ENCODE measurements at regions not wholly inside any gene's neighbourhood (a gene's known extent, or its start where the extent isn't known, plus 50 kb on each side); places are given as distances from the start of the nearest gene placed in this dataset.

DNA sequence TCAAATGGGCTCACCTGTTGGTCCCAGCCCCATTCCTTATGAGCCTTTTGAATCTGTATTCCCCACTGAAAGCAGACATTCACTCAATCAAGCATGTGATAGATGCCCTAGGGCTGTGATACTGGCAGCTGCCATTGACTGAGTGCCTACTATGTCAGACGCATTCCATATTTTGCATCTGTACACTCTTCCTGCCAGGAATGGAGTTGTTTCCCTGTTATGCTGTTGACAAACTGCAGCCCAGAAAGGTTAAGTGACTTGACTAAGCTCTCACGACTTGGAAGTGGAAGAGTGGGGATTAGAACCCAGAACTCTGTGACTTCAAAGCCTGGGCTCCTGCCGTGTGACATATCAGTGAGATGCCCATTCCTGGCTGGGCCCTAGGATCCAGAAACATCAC is 211.4 kb downstream of the RPLP1 start:
- Histone ChIP-seq H3K36me3 (no peaks in the 10 kb centered on the region), H3K27ac (no peak overlapping the region), H3K9me3 (no peaks in the 10 kb centered on the region), H3K4me1 (peaks cover 0 to 8% of the 10 kb centered on the region in 2 donors), H3K27me3 (no peaks in the 10 kb centered on the region), H3K4me3 (no peak overlapping the region)
- TF ChIP-seq, protein P1, sequence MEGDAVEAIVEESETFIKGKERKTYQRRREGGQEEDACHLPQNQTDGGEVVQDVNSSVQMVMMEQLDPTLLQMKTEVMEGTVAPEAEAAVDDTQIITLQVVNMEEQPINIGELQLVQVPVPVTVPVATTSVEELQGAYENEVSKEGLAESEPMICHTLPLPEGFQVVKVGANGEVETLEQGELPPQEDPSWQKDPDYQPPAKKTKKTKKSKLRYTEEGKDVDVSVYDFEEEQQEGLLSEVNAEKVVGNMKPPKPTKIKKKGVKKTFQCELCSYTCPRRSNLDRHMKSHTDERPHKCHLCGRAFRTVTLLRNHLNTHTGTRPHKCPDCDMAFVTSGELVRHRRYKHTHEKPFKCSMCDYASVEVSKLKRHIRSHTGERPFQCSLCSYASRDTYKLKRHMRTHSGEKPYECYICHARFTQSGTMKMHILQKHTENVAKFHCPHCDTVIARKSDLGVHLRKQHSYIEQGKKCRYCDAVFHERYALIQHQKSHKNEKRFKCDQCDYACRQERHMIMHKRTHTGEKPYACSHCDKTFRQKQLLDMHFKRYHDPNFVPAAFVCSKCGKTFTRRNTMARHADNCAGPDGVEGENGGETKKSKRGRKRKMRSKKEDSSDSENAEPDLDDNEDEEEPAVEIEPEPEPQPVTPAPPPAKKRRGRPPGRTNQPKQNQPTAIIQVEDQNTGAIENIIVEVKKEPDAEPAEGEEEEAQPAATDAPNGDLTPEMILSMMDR (IDR thresholded peaks at IDR 0.05), result no peak
- intact Hi-C loops (cut with DNase I), result no loop called here
- DNase-seq (ENCODE audit: low spot score in 2 of 2), result no peak

DNA sequence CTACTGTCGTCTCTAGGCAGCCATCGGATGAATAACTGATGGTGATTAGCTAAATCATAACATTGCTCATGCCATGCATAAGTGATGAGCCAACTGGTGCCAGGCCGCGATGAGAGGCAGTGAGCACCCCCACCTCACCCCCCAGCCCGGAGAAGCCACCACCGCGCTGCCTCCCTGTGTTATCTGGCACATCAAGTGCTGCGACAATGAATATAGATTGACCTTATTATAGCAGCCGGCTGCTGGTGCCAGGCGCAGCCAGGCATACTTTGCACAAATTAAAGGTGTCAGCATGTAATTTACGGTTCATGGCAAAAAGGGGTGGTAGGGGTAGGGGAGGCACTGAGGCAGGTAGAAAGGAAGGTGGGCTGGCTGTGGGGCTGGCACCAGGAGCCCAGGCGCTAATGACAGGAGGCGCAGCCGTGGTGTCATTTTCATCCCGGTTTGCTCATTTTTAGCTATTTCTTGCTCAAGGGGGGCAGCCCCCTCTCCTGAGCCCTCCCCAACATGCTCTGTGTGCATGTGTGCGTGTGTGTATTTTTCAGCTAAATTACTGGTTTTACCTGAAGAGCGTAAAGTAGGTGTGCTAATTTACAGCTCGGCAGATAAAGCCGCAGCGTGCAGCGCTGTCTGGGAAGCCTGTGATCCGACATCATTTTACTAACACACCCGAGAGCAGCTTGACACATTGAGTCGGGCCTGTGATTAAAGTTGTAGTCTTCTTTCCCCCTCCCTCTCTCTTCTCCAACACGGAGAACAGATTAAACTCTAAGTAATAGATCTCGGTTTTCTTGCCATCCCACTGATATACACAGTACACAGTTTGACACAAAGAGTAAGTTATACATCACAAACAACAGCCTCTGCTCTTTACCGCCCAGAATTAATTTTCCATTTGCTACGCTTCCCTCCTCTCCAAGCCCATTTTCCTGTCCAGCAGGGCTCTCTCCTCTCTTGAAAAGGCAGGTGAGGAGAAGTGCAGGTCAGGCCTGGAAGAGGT is 212.3 kb downstream of the RPLP1 start:
- no peaks in the 10 kb centered on the region for H3K9me3 ChIP-seq
- no peak overlapping the region for H3K4me3 ChIP-seq
- intact Hi-C loops (cut with DNase I), result no loop called here
- no peaks in the 10 kb centered on the region for H3K27me3 ChIP-seq
- H3K36me3 ChIP-seq, result no peaks in the 10 kb centered on the region
- DNase-seq (ENCODE audit: low spot score in 2 of 2), result no peak
- peaks cover 0 to 8% of the 10 kb centered on the region in 2 donors for H3K4me1 ChIP-seq
- TF ChIP-seq, protein P1 (IDR thresholded peaks at IDR 0.05), result no peak
- no peak overlapping the region for H3K27ac ChIP-seq

DNA sequence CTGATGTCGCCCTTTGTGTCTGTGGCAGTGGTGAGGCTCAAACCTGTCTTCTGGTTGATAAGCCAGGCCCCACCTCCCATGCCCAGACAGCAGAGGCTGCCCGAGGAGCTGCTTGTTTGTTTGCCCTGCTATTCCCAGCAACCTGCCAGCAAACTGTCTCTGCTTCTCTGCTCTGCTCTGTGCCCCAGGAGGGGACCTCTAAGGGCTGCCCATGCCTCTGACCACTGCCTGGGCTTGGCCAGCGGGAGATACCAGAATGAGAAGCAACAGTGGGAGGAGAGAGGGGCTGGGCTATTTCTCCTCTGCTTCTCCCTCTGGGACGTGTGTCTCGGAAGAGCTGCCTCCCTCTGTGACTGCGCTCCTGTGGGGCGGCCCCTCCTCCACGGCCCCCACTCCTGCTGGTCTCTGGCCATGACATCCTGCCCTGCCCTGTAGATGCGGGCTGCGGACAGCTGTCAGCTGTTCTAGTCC is 213.1 kb downstream of the RPLP1 start:
- Histone ChIP-seq H3K27ac (no peak overlapping the region), H3K4me3 (no peak overlapping the region), H3K4me1 (peaks cover 0 to 8% of the 10 kb centered on the region in 2 donors), H3K9me3 (no peaks in the 10 kb centered on the region), H3K36me3 (no peaks in the 10 kb centered on the region), H3K27me3 (no peaks in the 10 kb centered on the region)
- DNase-seq (ENCODE audit: low spot score in 2 of 2), result no peak
- intact Hi-C loops (cut with DNase I), result no loop called here
- TF ChIP-seq, protein P1 (IDR thresholded peaks at IDR 0.05), result no peak

DNA sequence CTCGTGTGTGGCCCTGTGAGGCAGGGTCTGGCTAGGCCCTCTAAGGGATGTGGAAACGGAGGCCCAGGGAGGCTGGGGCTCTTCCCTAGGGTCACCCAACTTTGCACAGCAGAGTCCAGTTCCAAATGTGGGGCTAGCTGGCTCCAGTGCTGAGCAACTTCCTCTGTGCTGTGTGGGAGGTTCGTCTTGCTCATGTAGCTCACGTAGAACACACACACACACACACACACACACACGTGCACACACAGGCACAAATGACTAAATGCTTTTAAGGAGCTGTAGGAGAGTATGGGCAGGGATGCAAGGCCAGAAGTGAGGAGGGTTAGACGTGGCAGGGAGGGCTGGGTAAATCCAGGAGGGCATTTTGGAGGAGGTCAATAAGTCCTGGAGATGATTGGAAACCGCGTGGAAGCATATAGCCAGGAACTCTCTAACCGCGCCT is 213.8 kb downstream of the RPLP1 start:
- no peak for DNase-seq (ENCODE audit: low spot score in 2 of 2)
- Histone ChIP-seq H3K36me3 (no peaks in the 10 kb centered on the region), H3K27me3 (no peaks in the 10 kb centered on the region), H3K9me3 (no peaks in the 10 kb centered on the region), H3K4me1 (peaks cover 0 to 8% of the 10 kb centered on the region in 2 donors), H3K4me3 (no peak overlapping the region), H3K27ac (no peak overlapping the region)
- intact Hi-C loops (cut with DNase I), result no loop called here
- TF ChIP-seq, protein P1 (IDR thresholded peaks at IDR 0.05), result no peak

DNA sequence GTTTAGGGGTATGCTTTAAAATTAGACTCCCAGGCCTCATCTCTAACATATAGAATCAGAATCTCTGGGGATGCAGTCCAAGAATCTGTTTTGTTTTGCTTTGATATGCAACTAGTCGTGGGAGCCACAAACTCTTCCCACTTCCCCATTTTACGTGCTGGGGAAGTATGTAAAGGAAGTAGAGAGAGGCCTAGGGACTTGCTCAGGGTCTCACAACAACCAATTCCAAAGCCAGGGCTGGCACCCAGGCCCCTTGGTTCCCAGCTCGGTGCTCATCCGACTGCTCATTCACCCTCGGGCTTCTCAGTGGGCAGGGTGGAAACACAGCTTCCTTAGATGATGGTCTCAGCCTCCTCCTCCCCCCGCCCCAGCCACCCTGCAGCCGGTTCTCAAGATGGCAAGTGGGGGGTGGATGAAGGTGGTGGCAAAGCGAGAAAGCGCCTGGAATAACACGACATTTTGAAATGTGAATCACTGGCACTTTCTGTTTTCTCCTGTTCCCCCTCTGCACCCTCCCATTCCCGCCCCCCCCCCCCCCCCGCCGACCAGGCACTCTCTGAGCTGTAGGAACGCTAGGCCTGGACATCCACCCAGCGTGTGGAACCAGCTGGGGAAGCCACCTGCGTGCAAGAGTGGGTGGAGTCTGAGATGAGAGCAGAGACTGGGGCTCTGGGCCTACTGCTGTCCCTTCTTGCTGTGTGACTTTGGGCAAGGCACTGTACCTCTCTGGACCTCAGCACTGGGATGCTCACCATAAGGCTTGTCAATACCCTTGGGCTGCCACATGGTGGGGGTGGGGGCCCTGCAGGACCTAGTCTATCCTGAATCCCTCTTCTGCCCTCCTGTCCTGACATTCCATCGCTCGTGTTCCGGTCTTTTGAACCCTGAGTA is 214.5 kb downstream of the RPLP1 start:
- H3K4me1 ChIP-seq, result peaks cover 0 to 8% of the 10 kb centered on the region in 2 donors
- intact Hi-C loops (cut with DNase I), result no loop called here
- no peak overlapping the region for H3K27ac ChIP-seq
- H3K9me3 ChIP-seq, result no peaks in the 10 kb centered on the region
- H3K27me3 ChIP-seq, result no peaks in the 10 kb centered on the region
- no peaks in the 10 kb centered on the region for H3K36me3 ChIP-seq
- DNase-seq (ENCODE audit: low spot score in 2 of 2), result no peak
- H3K4me3 ChIP-seq, result no peak overlapping the region
- TF ChIP-seq, protein P1 (IDR thresholded peaks at IDR 0.05), result no peak
